ENCODE measurements at regions not wholly inside any gene's neighbourhood (a gene's known extent, or its start where the extent isn't known, plus 50 kb on each side); places are given as distances from the start of the nearest gene placed in this dataset.

- ChIA-PET CTCF (no interaction called here), POLR2A (no interaction called here)
- H3K9me1 ChIP-seq (replicated peaks; ENCODE audit: control insufficient read depth, extremely low read depth, insufficient read depth, low read length): no peaks in the 10 kb centered on the region
- H3K79me2 ChIP-seq (ENCODE audit: control insufficient read depth, insufficient read depth, low read length): no peaks in the 10 kb centered on the region
- no peaks in the 10 kb centered on the region for H3K4me1 ChIP-seq (ENCODE audit: control insufficient read depth, extremely low read depth, insufficient read depth, low read length)
- FAIRE-seq: no peak
- H4K20me1 ChIP-seq (replicated peaks; ENCODE audit: control insufficient read depth, extremely low read depth, insufficient read depth, low read length): no peaks in the 10 kb centered on the region
- no peak overlapping the region for H2AFZ ChIP-seq (ENCODE audit: low read depth, low read length)
- BruUV-seq (replicated peaks): no TSS peak
- H3K27me3 ChIP-seq (ENCODE audit: control insufficient read depth in 2 of 2, insufficient read depth in 2 of 2, low read length in 2 of 2): no peaks in the 10 kb centered on the region
- dilution Hi-C loops (cut with MboI; ENCODE audit: extremely low pct_ligation_motif_present, low sequenced_read_pairs): no loop called here
- intact Hi-C loops (cut with micrococcal nuclease): no loop called here
- H3K27ac ChIP-seq (ENCODE audit: insufficient read depth, low read depth, low read length): no peak overlapping the region
- no peak for TF ChIP-seq FOS (IDR thresholded peaks at IDR 0.05; ENCODE audit: borderline replicate concordance, insufficient read depth, low read length)
- no peak overlapping the region for H3K4me2 ChIP-seq (ENCODE audit: insufficient read depth, low read length)
- H3K4me3 ChIP-seq (replicated peaks in 1 of 3; ENCODE audit: insufficient read depth in 1 of 3, low read depth in 1 of 3, low read length in 3 of 3): no peak overlapping the region
- no peak overlapping the region for H3K9ac ChIP-seq (replicated peaks; ENCODE audit: extremely low read depth, insufficient read depth, low read length)
- peaks cover 1% of the 10 kb centered on the region for H3K9me3 ChIP-seq (replicated peaks; ENCODE audit: control insufficient read depth, insufficient read depth, low read length)
- DNase-seq (ENCODE audit: low read depth, low spot score): no peak
- H3K36me3 ChIP-seq (ENCODE audit: control insufficient read depth in 2 of 2, extremely low read depth in 1 of 2, insufficient read depth in 2 of 2, low read length in 2 of 2): no peaks in the 10 kb centered on the region
Measured at GRCh38 chr1:194952171-194952570, 1656.1 kb downstream of the KCNT2 start.

- Histone ChIP-seq H3K9me3 (replicated peaks; ENCODE audit: control insufficient read depth, insufficient read depth, low read length) (peaks cover 1% of the 10 kb centered on the region), H3K79me2 (ENCODE audit: control insufficient read depth, insufficient read depth, low read length) (no peaks in the 10 kb centered on the region), H4K20me1 (replicated peaks; ENCODE audit: control insufficient read depth, extremely low read depth, insufficient read depth, low read length) (no peaks in the 10 kb centered on the region), H3K36me3 (ENCODE audit: control insufficient read depth in 2 of 2, extremely low read depth in 1 of 2, insufficient read depth in 2 of 2, low read length in 2 of 2) (no peaks in the 10 kb centered on the region), H3K27ac (ENCODE audit: insufficient read depth, low read depth, low read length) (no peak overlapping the region), H2AFZ (ENCODE audit: low read depth, low read length) (no peak overlapping the region), H3K4me2 (ENCODE audit: insufficient read depth, low read length) (no peak overlapping the region), H3K27me3 (ENCODE audit: control insufficient read depth in 2 of 2, insufficient read depth in 2 of 2, low read length in 2 of 2) (no peaks in the 10 kb centered on the region), H3K4me1 (ENCODE audit: control insufficient read depth, extremely low read depth, insufficient read depth, low read length) (no peaks in the 10 kb centered on the region), H3K4me3 (replicated peaks in 1 of 3; ENCODE audit: insufficient read depth in 1 of 3, low read depth in 1 of 3, low read length in 3 of 3) (no peak overlapping the region), H3K9ac (replicated peaks; ENCODE audit: extremely low read depth, insufficient read depth, low read length) (no peak overlapping the region), H3K9me1 (replicated peaks; ENCODE audit: control insufficient read depth, extremely low read depth, insufficient read depth, low read length) (no peaks in the 10 kb centered on the region)
- POLR2A ChIA-PET: no interaction called here
- DNase-seq (ENCODE audit: low read depth, low spot score): no peak
- FAIRE-seq: no peak
- CTCF ChIA-PET: no interaction called here
- TF ChIP-seq POLR2AphosphoS5 (IDR thresholded peaks at IDR 0.05; ENCODE audit: insufficient read depth, low read depth, low read length) (no peak), JUN (IDR thresholded peaks at IDR 0.05; ENCODE audit: borderline replicate concordance, insufficient read depth, insufficient read length, low read depth) (no peak), GATA2 (IDR thresholded peaks at IDR 0.05; ENCODE audit: insufficient read depth, insufficient read length, low read depth, low read length) (no peak), MAX (IDR thresholded peaks at IDR 0.05; ENCODE audit: insufficient read depth, insufficient read length) (no peak), EZH2 (IDR thresholded peaks at IDR 0.05; ENCODE audit: borderline replicate concordance, low read depth, low read length, severe bottlenecking) (no peak), CTCF (IDR thresholded peaks at IDR 0.05; ENCODE audit: extremely low read depth in 1 of 2, insufficient read depth in 1 of 2, low read depth in 1 of 2, low read length in 2 of 2) (no peak)
- no TSS peak for BruUV-seq (replicated peaks)
- dilution Hi-C loops (cut with MboI; ENCODE audit: extremely low pct_ligation_motif_present, low sequenced_read_pairs): no loop called here
- intact Hi-C loops (cut with micrococcal nuclease): no loop called here
Measured at GRCh38 chr1:194950584-194950983, 1657.7 kb downstream of the KCNT2 start.
